LoVo (cell line): ENCODE measurements at regions not wholly inside any gene's neighbourhood (a gene's known extent, or its start where the extent isn't known, plus 50 kb on each side); places are given as distances from the start of the nearest gene placed in this dataset.

Experiments
- DNase-seq: peaks from one replicate; pipeline ENCODE4 v3.0.0-alpha.2; 2016; ENCODE audit warnings: low spot score

DNA sequence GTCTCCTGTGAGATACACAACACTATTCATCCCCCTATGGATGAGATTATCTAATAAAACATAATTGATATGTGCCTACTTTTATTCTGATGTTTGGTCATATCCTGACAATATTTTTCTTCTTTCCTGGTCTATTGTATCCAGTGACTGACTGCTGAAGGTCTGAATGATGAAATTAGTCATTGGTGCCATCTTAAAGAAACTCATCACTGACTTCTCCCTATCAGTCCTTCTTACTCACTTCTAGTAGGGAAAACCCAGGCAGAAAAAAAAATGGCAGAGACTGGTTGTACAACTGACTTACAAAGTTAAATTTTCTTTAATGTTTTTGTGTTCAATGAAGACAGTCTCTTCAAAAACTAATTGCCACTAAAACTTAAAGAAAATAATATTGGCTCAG is 377.4 kb downstream of the HTR7 start:
- no peak for DNase-seq

- no peak for DNase-seq
Observed at GRCh38 chr10:90481326-90481923, 376.4 kb downstream of the HTR7 start.

DNA sequence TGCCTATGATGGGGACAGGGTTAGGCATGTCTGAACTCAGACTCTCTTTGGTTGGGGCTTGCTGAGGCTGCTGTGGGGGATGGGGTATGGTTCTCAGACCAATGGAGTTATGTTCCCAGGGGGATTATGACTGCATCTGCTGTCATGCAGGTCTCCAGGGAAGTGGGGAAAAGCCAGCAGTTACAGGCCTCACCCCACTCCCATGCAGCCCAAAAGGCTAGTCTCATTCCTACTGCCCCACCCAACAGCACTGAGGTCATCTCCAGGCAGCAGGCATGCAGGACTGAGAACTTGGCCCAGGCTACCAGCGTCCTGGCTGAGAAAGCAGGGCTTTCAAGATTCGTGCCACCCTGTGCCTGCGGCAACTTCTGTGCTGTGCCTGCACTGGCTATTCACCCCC is 373.3 kb downstream of the HTR7 start:
- DNase-seq = no peak

DNA sequence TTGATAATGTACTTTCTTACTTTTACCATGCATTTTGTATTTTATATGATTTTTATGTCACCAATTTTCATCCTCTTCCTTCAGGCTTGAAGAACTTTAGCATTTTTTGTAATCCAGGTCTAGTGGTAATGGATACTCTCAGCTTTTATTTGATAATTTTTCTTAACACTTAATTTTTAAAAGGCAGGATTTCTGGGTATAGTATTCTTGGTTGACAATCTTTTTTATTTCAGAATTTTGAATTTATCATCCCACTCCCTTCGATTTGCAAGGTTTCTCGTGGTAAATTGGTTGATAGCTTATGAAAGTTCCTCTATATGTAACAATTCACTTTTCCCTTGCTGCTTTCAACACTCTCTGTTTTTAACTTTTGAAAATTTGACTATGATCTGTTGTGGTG is 363.7 kb downstream of the HTR7 start:
- no peak for DNase-seq

DNA sequence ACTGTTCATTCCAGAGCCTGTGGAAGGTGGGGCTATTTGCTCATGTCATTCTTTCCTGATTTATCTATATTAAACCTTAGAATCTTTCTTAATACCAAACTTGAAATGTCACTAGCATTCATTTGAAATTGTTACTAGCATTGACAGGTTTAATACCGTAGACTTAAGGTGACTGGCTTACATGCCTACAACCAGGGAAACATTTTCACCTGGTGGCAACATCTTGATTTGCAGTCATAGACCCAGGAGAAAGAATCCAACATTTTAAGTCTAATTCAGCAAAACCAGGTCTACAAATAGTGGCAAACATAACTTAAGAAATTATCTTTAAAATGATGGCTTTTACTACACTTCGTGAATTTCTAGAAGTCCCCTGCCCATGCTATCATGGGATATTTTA is 353.7 kb downstream of the HTR7 start:
- no peak for DNase-seq

- no peak for DNase-seq
Observed at GRCh38 chr10:90526721-90527120, 331.1 kb downstream of the HTR7 start.

DNA sequence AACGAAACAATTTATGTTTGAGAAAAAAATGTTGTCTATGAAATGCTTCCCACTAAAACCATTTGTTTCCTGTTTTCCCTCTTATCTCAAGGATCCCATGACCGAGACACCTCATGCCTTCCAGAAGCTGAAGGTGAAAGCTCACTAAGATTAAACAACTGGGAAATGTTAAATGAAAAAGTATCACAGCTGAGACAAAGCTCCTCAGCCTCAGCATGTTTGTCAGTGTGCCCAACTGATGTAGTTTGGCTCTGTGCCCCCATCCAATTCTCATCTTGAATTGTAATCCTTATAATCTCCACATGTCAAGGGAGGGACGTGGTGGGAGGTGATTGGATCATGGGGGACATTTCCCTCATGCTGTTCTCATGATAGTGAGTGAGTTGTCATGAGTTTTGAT is 327.3 kb downstream of the HTR7 start:
- DNase-seq = no peak

DNA sequence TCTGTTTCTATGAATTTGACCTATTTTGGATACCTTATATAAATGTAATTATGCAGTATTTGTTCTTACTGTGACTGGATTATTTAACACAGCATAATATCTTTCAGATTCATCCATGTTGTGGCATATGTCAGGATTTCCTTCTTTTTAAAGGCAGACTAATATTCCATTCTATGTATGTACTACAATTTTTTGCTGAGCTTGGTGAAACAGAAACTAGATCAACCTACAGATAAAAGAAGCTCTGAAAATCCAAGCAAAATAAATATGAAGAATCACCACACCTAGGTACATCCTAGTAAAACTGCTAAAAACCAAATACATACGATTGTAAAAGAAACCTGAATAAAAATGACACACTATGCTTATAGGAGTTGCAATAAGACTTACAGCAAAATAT is 300.5 kb downstream of the HTR7 start:
- DNase-seq = no peak

- no peak for DNase-seq
Observed at GRCh38 chr10:90560331-90560730, 297.5 kb downstream of the HTR7 start.

- DNase-seq = no peak
Observed at GRCh38 chr10:90561666-90562065, 296.2 kb downstream of the HTR7 start.

- no peak for DNase-seq
Observed at GRCh38 chr10:90571481-90572258, 286.2 kb downstream of the HTR7 start.

DNA sequence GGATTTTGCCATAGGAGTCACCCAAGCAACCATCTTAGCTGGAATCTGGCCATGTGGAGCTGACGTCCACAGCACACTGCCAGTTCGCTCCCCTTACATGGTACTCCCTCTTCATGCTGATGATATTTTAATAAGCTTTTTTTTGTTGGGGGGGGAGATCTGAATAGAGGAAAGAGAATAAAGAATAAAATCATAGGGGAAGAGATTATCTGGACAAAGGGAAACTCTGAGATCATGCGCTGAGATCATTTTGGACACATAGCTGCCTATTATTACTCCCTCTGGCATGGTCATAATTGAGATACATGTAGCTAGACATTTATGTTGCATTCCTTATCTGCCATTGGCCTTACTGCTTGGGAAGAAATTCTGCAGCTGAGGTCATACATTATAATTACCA is 282.7 kb downstream of the HTR7 start:
- no peak for DNase-seq

DNA sequence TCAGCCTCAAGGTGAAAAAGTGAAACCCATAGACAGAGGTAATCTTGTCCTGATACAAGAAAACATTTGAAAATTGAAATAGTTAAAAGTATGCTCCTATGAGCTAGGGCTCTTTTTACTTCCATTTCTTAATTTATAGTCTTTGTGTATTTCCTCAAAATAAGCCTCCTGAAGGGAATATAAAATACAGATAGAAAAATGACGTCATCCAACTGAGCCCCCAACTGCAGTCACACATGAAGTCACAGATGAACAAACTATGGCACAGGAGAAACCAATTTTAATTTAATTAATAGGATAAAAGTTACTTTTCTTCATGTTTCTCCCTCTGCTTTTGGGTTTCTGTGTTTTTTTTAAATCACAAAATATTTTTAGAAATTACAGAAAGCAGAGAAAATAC is 280.3 kb downstream of the HTR7 start:
- no peak for DNase-seq

GRCh38 chr10:90579602-90580242 is 278.1 kb downstream of the HTR7 start:
- peak; percentile 21 for DNase-seq

GRCh38 chr10:90583416-90583815 is 274.4 kb downstream of the HTR7 start:
- DNase-seq = no peak

DNA sequence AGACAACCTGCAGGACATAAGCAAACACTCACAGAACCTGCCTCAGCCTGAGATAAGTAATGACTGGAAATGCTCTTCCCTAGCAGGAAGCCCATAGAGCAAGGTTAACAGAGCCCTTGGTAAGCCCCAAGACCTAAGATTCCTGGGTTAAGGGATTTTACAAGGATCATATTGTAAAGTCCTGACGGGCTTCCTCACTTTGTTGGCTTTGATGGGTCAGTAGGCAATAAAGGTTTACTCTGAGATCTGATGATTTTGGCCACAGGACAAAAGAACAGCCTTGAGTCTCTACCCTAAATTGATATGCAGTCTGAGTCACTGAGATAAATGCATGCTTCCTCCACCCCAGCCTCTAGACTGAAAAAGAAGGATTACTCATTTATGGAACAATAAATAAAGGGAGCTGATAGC is 270.8 kb downstream of the HTR7 start:
- DNase-seq = peak; percentile 18

GRCh38 chr10:90587561-90587960 is 270.3 kb downstream of the HTR7 start:
- DNase-seq = no peak

- DNase-seq = no peak
Observed at GRCh38 chr10:90588222-90588621, 269.6 kb downstream of the HTR7 start.

DNA sequence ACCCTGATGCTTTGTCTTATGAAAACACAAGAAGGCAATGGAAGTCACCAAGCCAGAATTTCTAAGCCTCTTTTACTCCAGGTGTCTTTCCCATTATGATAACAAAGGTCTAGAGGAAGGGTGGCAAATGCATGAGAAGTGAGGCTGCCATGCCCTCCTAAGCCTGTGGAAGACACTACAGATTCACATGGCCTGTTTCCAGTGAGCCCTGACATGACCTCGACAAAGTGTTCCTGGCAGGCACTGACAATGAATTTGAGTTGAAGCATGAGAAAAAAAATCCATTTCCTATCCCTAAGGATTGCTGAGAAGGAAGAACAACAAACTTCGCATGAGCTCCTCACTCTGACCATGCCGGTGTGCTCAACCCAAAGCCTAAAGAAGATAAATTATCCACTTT is 268.0 kb downstream of the HTR7 start:
- no peak for DNase-seq

- no peak for DNase-seq
Observed at GRCh38 chr10:90591629-90592028, 266.2 kb downstream of the HTR7 start.

DNA sequence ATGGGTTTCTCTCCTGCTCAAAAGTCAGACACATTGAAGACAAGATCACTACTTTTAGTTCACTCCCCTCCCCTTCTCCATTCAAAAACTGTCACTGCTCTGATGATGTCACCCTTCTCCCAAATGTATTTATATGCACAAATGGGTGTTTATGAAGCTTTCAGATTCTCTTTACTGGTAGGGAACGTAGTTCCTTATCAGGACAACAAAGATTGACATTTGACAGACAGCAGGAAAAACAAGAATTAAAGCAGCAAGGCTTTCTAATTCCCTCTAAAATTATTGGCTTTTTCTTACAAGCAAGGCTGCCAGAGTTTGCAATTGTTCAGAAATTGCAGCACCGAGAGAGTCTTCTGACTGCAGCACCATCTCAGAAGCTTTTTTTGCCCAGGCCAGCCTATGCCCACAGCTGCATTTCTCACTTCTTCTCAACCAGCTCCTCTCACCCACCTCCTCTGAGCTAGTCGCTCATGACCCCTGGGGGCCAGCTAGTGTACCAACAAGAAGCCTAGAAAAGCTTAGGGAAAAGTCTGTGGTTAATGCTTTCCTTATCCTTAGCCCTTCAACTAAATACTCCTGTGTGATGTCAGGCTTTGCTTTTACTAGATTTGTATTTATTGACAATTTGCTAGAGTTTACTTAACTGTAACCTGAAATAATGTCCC is 265.1 kb downstream of the HTR7 start:
- peak; percentile 20 for DNase-seq

DNA sequence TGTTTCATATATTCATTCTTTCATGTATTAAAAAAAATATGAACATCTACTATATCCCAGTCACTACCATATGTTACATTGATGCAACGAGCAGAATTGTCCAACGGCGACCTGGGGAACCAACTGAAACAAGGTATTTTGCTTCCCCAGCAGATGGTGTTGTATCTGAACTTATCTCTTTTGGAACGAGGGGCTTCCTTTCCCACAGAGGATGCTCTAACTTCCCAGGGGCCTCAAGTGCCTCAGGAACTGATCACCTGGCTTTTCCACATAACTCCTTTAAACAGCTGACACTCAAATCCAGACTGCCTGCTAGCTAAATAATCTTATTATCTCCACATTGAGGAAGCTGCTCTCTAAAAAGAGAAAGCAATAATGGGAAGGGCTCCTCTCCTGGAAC is 259.3 kb downstream of the HTR7 start:
- no peak for DNase-seq
